HG03460 (cell line): ENCODE measurements at regions not wholly inside any gene's neighbourhood (a gene's known extent, or its start where the extent isn't known, plus 50 kb on each side); places are given as distances from the start of the nearest gene placed in this dataset.

Experiments
- ATAC-seq: cut with Tn5 transposase; IDR thresholded peaks from one replicate; pipeline ENCODE4 v1.9.1; 2021; ENCODE audit not compliant: unreplicated experiment

- no peak for ATAC-seq
Measured at GRCh38 chr1:228867108-228867950, 132.1 kb downstream of the RHOU start.

GRCh38 chr1:228867951-228868730 lies 132.9 kb downstream of the RHOU start:
- ATAC-seq, result no peak

- no peak for ATAC-seq
Measured at GRCh38 chr1:228868731-228869024, 133.4 kb downstream of the RHOU start.

DNA sequence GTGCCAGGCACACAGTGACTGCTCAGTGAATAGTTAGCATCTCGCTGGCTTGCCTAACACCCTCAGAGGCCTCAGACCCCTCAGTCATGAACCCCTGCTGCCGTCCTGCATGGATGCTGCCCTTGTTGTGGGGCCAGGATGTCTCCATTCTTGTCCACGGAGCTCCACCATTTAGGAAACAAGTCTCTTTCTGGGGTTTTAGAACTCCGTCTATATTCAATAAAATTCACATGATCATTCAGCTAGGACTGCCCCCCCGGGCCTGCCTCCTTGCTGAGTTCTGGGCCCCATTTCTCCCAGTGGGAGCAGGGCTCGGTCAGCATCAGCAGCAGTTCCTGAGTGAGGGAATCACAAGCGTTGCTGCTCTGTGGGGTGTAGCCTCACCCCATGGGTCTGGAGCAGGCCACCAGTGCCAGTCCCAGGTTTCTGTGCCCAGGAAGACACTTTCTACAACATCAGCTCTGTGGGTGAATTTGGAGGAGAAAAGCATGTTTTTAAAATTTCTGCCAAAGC lies 134.1 kb downstream of the RHOU start:
- no peak for ATAC-seq

- no peak for ATAC-seq
Measured at GRCh38 chr1:228870041-228870713, 134.9 kb downstream of the RHOU start.

DNA sequence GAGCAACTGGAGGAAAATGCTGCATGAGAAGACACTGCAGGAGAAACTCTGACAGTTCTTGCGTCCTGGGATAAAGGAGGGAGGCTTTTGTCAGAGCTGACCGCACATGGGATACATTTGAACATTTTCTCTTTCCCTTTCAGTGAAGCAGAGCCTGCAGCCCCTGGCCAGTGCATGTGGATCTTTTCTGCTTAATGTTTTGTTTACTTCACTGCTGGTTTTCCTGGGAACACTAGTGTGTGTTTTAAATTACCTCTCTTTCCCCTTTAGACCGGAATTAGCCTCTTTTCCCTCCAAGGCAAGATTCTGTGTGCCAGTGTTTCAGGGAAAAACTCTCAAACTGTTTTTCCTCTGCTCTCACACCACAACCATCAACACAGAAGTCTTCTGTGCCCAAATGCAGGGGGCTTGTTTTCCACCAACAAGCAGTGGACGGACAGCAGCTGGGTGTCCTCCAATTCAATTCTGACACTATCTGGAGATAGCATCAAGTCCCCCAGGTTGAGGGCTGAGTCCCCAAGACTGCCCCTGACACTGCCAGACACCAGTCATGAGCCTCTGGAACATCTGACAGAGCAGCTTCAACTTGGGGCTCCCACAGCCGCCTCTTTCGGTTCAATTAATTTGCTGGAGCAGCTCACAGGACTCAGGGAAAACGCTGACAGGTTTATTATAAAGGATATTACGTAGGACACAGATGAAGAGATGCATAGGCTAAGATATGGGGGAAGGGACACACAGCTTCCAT lies 136.2 kb downstream of the RHOU start:
- no peak for ATAC-seq

DNA sequence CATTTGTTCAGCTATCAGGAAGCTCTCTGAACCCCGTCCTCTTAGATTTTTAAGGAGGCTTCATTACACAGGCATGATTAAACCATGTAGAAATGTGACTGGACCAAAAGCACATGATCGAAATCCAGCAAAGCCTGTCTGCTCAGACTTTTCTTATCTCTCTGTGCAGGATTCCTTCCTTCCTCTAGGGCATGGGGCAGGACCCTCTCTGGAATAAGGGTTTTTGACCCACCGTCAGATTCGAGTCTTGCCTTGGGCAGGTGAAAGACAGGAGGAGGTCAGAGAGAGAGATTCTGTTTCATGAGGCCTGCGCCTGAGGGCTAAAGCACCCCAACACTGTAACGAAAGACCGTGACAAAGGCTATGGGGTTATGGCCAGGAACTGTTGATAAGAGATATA lies 136.8 kb downstream of the RHOU start:
- no peak for ATAC-seq

GRCh38 chr1:228873709-228874108 lies 138.4 kb downstream of the RHOU start:
- no peak for ATAC-seq

DNA sequence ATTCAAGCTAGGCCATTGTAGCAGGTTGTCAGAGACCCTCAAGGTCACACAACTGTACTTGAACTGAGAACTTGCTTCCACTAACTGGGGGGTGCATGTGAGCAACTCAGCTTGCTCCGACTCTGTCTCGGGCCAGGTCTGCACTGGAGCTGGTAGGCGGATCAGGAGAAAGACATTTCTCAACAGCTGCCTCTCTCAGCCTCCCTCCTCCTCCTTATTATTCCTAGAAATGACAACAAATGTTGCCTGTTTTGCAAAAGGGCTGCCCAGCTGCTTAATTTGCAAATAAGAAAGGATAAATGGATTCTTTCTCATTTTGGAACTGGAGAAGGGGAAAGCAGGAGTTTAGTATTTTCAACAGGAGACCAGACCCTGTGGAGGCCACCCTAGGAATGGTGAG lies 140.5 kb downstream of the RHOU start:
- ATAC-seq, result no peak

GRCh38 chr1:228876187-228876586 lies 140.9 kb downstream of the RHOU start:
- no peak for ATAC-seq

- no peak for ATAC-seq
Measured at GRCh38 chr1:228879164-228879563, 143.9 kb downstream of the RHOU start.

DNA sequence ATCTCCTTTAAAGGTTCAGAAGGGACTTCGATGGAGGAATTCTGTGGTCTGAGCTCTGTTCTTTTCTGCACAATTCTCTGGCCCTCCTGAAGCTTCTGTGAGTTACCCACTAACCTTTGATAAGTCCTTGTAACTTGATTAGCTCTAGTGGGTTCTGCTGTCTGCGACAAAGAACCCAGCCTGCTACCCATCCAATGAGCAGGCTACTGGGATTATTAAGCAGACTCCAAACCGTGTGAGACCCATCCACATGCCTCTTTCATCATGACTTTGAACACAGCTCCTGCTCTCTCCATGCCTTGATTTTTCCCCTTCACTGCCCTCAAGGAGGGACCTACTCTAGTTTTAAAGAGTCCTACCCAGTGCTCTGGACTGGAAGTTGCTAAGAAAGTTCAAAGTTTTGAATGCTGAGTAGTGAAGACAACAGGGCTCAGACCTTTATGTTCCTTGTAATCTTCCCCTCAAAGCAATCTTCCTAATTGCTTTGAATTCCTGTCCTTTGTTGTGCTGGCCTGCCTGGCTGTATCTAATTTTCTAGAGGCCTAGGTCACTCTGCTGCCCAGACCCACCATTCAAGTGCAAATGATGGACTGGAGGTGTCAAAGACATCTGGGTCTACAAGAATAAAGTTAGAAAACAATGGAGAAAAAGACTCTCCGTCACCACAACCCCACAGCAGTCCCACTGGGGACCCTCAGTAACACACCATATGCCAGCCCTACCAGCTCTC lies 146.9 kb downstream of the RHOU start:
- no peak for ATAC-seq

DNA sequence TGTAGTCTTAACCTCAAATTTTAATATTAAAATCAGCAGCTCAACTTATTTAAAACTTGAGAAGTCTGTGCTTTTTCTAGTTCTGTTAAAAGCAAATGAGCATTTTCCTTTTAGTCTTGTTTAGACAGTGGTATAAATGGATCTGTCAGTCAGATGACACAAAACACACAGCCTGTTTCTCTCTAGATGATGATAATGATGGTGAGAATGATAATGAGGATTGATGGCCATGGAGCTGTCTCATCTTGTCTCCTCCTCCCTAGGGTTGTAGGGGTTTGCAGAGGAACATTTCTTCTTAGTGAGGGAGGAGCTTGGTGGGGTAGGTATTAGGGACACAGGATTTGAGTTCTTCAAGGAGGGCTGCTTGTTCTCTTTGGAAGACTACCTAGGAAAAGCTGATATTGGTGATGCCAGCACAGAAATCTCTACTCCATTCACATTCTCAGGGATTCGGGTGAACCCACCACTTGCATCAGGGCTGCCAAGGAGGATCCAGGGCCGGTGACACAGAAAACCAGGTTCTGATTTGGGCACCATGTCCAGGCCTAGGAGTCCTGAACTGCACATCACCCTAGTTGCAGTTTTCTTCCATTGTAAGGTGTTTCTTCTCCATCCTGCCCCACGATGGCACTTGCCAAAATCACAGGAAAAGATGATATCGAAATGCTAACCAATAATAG lies 147.6 kb downstream of the RHOU start:
- no peak for ATAC-seq

DNA sequence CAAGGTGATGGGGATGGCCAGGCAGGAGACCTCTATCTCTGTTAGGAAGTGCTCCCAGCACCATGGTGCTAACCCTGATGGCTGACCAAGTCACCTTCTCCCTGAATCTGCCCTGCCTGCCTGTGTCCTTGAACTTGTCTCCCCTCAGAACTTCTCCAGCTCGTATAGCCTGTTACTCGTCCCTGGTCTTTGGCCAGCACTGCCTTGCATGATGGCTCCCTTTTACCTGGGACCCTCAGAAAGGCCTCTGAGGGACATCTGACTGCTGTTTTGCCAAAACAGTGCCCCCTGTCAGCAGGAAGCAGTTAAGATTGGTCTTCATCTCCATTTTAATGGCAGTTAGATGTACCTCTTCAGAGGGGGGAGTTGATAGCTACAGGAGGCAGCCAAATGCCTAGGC lies 148.3 kb downstream of the RHOU start:
- ATAC-seq, result no peak

DNA sequence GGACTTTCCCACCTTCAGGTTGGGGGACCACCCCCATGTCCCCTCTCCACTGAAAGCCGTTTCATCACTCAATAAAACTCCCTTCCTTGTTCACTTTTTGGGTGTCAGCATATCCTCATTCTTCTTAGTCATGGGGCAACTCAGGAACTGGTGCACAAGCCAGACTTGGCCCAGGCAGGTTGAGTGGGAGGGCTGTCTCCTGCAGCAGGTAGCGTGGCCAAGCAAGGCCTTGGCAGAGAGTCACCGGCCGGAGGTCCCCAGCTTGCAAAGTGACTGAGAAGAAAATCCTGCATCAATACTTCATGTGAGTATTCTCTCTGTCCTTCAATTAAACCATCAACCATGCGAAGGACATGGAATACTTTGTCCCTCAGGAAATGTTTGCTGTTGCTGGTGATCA lies 148.9 kb downstream of the RHOU start:
- no peak for ATAC-seq

DNA sequence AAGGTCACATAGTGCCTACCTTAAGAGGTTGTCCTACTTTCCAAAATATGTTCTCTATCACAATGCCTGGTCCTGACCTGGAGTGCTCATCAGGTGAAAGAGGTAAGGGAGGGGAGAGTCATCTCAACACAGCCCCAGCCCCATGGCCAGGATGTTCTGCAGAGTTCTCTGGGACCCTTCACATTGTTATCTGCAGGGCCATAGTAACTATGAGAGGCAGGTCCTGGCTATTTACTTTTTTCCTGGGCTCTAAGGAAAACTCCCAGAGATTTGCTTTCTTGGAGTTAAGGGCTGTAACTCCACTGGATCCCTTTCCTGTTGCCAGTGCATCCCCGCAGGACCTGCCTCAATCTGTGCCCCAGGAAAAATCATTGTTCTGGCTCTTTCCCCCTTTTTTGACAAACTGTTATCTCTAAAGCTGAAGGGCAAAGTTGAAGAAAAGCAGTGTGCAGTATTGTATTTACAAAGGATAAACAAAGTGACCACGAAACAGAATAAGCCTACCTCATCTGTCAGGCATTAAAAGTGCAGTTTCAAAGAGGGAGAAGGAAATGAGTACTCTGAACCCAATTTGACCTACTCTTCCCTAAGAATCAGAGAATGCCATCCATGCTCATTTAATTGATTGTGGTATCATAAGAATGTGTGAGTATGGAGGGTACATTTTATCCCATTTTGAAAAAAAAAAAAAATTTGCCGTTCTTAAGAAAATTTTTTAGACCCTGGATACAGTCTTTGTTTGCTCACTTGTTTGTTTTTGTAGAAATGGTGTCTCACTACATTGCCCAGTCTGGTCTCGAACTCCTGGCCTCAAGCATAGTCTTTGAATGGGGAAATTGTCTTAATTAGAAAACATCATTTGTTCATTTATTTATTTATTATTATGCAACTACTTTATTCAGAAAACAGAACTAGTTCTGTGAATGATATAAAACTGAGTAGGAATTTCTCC lies 149.6 kb downstream of the RHOU start:
- ATAC-seq, result no peak

GRCh38 chr1:228885845-228886244 lies 150.6 kb downstream of the RHOU start:
- no peak for ATAC-seq

DNA sequence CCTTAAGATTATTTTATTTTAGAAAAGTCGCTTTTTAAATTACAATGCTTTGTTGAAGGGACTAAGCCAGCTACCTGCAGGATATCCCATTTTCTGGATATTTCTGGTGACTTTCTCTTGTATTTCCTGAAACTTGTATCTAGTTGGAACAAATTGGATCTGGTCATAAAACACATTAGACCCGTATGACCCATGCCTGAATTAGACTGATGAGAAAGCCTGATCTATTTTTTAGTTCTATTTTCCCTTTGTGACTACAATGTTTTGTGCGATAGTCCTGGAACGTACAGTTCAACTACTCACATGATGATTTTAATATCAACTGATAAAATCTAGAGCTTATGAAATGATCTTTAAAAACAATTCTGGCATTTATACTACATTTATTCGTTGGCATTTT lies 151.8 kb downstream of the RHOU start:
- ATAC-seq, result no peak

DNA sequence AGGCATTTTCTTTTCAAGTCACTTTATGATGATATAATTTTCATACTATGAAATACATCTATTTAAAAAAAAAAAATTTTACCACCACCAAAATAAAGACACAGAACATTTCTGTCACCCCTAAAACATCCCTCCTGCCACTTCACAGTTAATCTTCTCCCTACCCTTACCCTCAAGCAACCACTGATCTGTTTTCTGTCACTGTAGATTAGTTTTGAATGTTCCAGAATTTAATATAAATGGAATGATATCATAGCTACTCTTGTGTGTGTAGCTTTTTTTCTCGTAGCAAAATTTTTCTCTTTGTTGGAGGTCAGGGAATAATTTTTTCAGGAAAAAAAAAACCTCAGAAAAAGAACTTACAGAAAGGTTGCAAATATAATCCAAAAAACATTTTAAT lies 152.7 kb downstream of the RHOU start:
- ATAC-seq, result no peak
